Osteocyte (in vitro differentiated cells): ENCODE measurements at regions not wholly inside any gene's neighbourhood (a gene's known extent, or its start where the extent isn't known, plus 50 kb on each side); places are given as distances from the start of the nearest gene placed in this dataset.
A peak's percentile ranks its signal among the peaks of the same experiment; 100 is the strongest.
"Not testable (repeated sequence)": the region's sequence is repeated elsewhere in the genome, so short reads cannot be mapped to it uniquely, and the experiment has no call there.

Experiments used
- DNase-seq: peaks from one replicate; pipeline ENCODE4 v3.0.0; 2021; ENCODE audit warnings: mixed read lengths; ENCODE audit not compliant: unreplicated experiment; ENCODE audit errors: extremely low spot score
- H3K27ac Mint-ChIP-seq: one replicate; pipeline ENCODE4 v1.8.0; 2021; ENCODE audit warnings: mild to moderate bottlenecking, mixed read lengths; ENCODE audit not compliant: unreplicated experiment
- H3K27me3 Mint-ChIP-seq: one replicate; pipeline ENCODE4 v1.8.0; 2021; ENCODE audit warnings: mixed read lengths; ENCODE audit not compliant: unreplicated experiment
- H3K36me3 Mint-ChIP-seq: one replicate; pipeline ENCODE4 v1.8.0; 2021; ENCODE audit warnings: mixed read lengths; ENCODE audit not compliant: unreplicated experiment
- H3K4me1 Mint-ChIP-seq: one replicate; pipeline ENCODE4 v1.8.0; 2021; ENCODE audit warnings: mixed read lengths; ENCODE audit not compliant: unreplicated experiment
- H3K4me3 Mint-ChIP-seq: one replicate; pipeline ENCODE4 v1.8.0; 2021; ENCODE audit warnings: mild to moderate bottlenecking, moderate library complexity, mixed read lengths; ENCODE audit not compliant: unreplicated experiment
- H3K9me3 Mint-ChIP-seq: one replicate; pipeline ENCODE4 v1.8.0; 2021; ENCODE audit warnings: mixed read lengths; ENCODE audit not compliant: unreplicated experiment
- CTCF ChIP-seq: fragments of 200-600 bp; sonication (generic); IDR thresholded peaks from 2 replicates; pipeline ENCODE4 v1.5.0; 2021; ENCODE audit warnings: antibody characterized with exemption, mild to moderate bottlenecking, moderate library complexity

GRCh38 chr7:79770063-79770462 is 316.6 kb upstream of the MAGI2 start:
- no peaks in the 10 kb centered on the region for H3K4me1 Mint-ChIP-seq
- no peak for DNase-seq
- peaks cover 9% of the 10 kb centered on the region for H3K27me3 Mint-ChIP-seq
- no peak overlapping the region for H3K4me3 Mint-ChIP-seq
- no peak for TF ChIP-seq CTCF
- no peaks in the 10 kb centered on the region for H3K36me3 Mint-ChIP-seq
- no peak overlapping the region for H3K27ac Mint-ChIP-seq
- no peaks in the 10 kb centered on the region for H3K9me3 Mint-ChIP-seq

GRCh38 chr7:79767876-79768560 is 314.6 kb upstream of the MAGI2 start:
- H3K4me3 Mint-ChIP-seq, H3K27ac Mint-ChIP-seq, H3K4me1 Mint-ChIP-seq, H3K9me3 Mint-ChIP-seq, H3K36me3 Mint-ChIP-seq: not testable (repeated sequence)
- peaks cover 13% of the 10 kb centered on the region for H3K27me3 Mint-ChIP-seq
- peak; percentile 82 for DNase-seq

- H3K4me3 Mint-ChIP-seq, DNase-seq, H3K27ac Mint-ChIP-seq, H3K9me3 Mint-ChIP-seq, H3K4me1 Mint-ChIP-seq, H3K36me3 Mint-ChIP-seq: not testable (repeated sequence)
- peaks cover 10% of the 10 kb centered on the region for H3K27me3 Mint-ChIP-seq
These were observed 313.7 kb upstream of the MAGI2 start for GRCh38 chr7:79767192-79767591.

GRCh38 chr7:79761876-79762429 is 308.5 kb upstream of the MAGI2 start:
- H3K27me3 Mint-ChIP-seq: peaks cover 30% of the 10 kb centered on the region
- H3K4me1 Mint-ChIP-seq: no peaks in the 10 kb centered on the region
- H3K36me3 Mint-ChIP-seq: no peaks in the 10 kb centered on the region
- H3K4me3 Mint-ChIP-seq: no peak overlapping the region
- no peak for TF ChIP-seq CTCF
- DNase-seq: no peak
- H3K9me3 Mint-ChIP-seq: peaks cover 2% of the 10 kb centered on the region
- no peak overlapping the region for H3K27ac Mint-ChIP-seq

- not testable (repeated sequence) for H3K27me3 Mint-ChIP-seq, H3K36me3 Mint-ChIP-seq, DNase-seq, H3K27ac Mint-ChIP-seq, H3K4me1 Mint-ChIP-seq, H3K4me3 Mint-ChIP-seq
- peaks cover 15% of the 10 kb centered on the region for H3K9me3 Mint-ChIP-seq
These were observed 297.5 kb upstream of the MAGI2 start for GRCh38 chr7:79750941-79751340.

- no peaks in the 10 kb centered on the region for H3K4me1 Mint-ChIP-seq
These were observed 296.4 kb upstream of the MAGI2 start for GRCh38 chr7:79749856-79750255.

More at GRCh38 chr7:79749856-79750255, 296.4 kb upstream of the MAGI2 start:
- peaks cover 5% of the 10 kb centered on the region for H3K27me3 Mint-ChIP-seq
- no peak overlapping the region for H3K27ac Mint-ChIP-seq
- no peaks in the 10 kb centered on the region for H3K36me3 Mint-ChIP-seq
- DNase-seq: no peak
- no peak for TF ChIP-seq CTCF
- no peak overlapping the region for H3K4me3 Mint-ChIP-seq
- peaks cover 12% of the 10 kb centered on the region for H3K9me3 Mint-ChIP-seq
